Heart right ventricle (tissue), 16 donors: ENCODE measurements at regions not wholly inside any gene's neighbourhood (a gene's known extent, or its start where the extent isn't known, plus 50 kb on each side); places are given as distances from the start of the nearest gene placed in this dataset.

Experiments
- ATAC-seq, 8 donors: fragments of 200-7000 bp; cut with Tn5 transposase; one replicate each; pipeline ENCODE4 v1.9.1; 2020; ENCODE audit warnings: mild to moderate bottlenecking in 8 of 8, moderate library complexity in 8 of 8, moderate number of reproducible peaks in 1 of 8
- DNase-seq, 2 donors: peaks; one replicate each; pipeline ENCODE4 v3.0.0-alpha.2; 2020
- H3K27ac ChIP-seq, 10 donors: fragments of 200-600 bp; sonication (generic) in 2 of 10; one replicate each; pipeline versions ENCODE4 v1.5.0 to v1.8.0; 2020 to 2022; ENCODE audit warnings: mild to moderate bottlenecking in 3 of 10
- H3K27me3 ChIP-seq, 7 donors: fragments of 200-600 bp; one replicate each; pipeline ENCODE4 v1.8.0; 2021 to 2022; ENCODE audit warnings: mild to moderate bottlenecking in 2 of 7
- H3K36me3 ChIP-seq, 9 donors: fragments of 200-600 bp; sonication (generic) in 1 of 9; one replicate each; pipeline versions ENCODE4 v1.5.0 to v1.8.0; 2020 to 2022; ENCODE audit warnings: mild to moderate bottlenecking in 2 of 9
- H3K4me1 ChIP-seq, 9 donors: fragments of 200-600 bp; sonication (generic) in 1 of 9; one replicate each; pipeline versions ENCODE4 v1.5.0 to v1.8.0; 2020 to 2022; ENCODE audit warnings: mild to moderate bottlenecking in 4 of 9
- H3K4me3 ChIP-seq, 10 donors: fragments of 200-600 bp; sonication (generic) in 2 of 10; one replicate each; pipeline versions ENCODE4 v1.5.0 to v1.8.0; 2020 to 2022; ENCODE audit warnings: mild to moderate bottlenecking in 7 of 10, moderate library complexity in 2 of 10
- H3K9me3 ChIP-seq, 11 donors: fragments of 200-600 bp in 10 of 11; sonication (generic) in 2 of 11; one replicate each; pipeline versions ENCODE4 v1.5.0 to v1.8.0; 2013 to 2022; ENCODE audit warnings: mild to moderate bottlenecking in 2 of 11, control low read depth in 1 of 11, moderate library complexity in 1 of 11
- WGBS, 2 donors: extraction: QIAGEN DNeasy Blood & Tissue Kit; methylation state at CpG; one replicate each; pipeline ENCODE4 v1.1.7; 2013; ENCODE audit warnings: inconsistent platforms in 1 of 2; 5-methylcytosine and 5-hydroxymethylcytosine counted together
- intact Hi-C, 10 donors: fragments of 100-400 bp; cut with DNase I; formaldehyde crosslinking; loops; one replicate each; pipeline versions ENCODE4 v1.11.1 to v1.14.2; 2022
- TF ChIP-seq, protein P1 (sequence below), 9 donors: fragments of 200-600 bp; sonication (generic) in 2 of 9; IDR thresholded peaks; one replicate each; pipeline versions ENCODE4 v1.5.0 to v1.8.0; 2021 to 2022; ENCODE audit warnings: antibody characterized with exemption in 9 of 9, mild to moderate bottlenecking in 5 of 9, moderate library complexity in 1 of 9
- donor health status: Arrhythmogenic right ventricular cardiomyopathy.
- donor health status: ischemic (EF 13 %, LVEDD 7.1; RV severe dilation, severe dysfunction).
- donor health status: healthy with polysubstance abuse.
- donor health status: DM: no; HTN: yes; CAD: no.
- donor health status: DM: no; HTN: no; CAD: no.
- donor health status: ischemic (EF 25% LVEDD 6.9; RV normal size, moderate dysfunction).
- donor health status: ischemic (EF 25% LVEDD 5.7; RV mildly dilated, moderate dysfunction).
- donor health status: healthy.
- donor health status: DM: yes; HTN: yes; CAD: no.
- donor health status: Ischemic cardiomyopathy.
- donor health status: ischemic (EF 35%, LVEDD 5.7; RV mildly dilated, moderate dysfunction).
- donor health status: nonischemic (EF 11% LVEDD 7.7; RV severe dilation, severe dysfunction).
- donor health status: DM: yes; HTN: yes; CAD: no.
- donor health status: PGD.
- donor health status: ischemic (EF 29% LVEDD 5.4; RV normal size, mild dysfunction).
- donor health status: nonischemic (EF 23%, LVEDD 6.1; RV moderate dilation, normal function).

DNA sequence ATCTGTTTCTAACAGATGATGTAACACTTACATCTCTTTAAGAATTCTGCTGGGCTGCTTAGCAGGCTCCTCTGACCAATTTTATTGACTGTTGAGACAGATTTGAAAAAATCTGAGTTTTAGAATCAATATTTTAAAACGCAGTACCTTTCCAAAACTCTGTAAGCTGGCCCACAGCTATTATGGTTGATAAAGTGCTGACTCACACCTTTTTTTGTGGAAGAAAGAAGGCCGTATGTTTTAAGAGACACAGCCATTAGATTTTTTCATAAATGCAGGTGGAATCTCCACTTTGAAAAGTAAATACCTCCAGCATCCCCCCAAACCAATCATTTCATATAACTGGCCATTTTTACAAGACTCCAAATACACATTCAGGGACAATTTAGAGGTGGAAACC lies 82.2 kb downstream of the TBXT start:
- no peaks in the 10 kb centered on the region for H3K36me3 ChIP-seq
- WGBS, 2 donors = 67 to 70% methylated on average over 2 of the region's 2 CpGs
- no peak overlapping the region for H3K4me3 ChIP-seq
- no peak overlapping the region for H3K27ac ChIP-seq
- ATAC-seq (no peak), DNase-seq (no peak)
- H3K27me3 ChIP-seq = peaks cover 0 to 4% (median 0%) of the 10 kb centered on the region in 7 donors
- no peaks in the 10 kb centered on the region for H3K9me3 ChIP-seq
- intact Hi-C loops = no loop called here
- TF ChIP-seq, protein P1, sequence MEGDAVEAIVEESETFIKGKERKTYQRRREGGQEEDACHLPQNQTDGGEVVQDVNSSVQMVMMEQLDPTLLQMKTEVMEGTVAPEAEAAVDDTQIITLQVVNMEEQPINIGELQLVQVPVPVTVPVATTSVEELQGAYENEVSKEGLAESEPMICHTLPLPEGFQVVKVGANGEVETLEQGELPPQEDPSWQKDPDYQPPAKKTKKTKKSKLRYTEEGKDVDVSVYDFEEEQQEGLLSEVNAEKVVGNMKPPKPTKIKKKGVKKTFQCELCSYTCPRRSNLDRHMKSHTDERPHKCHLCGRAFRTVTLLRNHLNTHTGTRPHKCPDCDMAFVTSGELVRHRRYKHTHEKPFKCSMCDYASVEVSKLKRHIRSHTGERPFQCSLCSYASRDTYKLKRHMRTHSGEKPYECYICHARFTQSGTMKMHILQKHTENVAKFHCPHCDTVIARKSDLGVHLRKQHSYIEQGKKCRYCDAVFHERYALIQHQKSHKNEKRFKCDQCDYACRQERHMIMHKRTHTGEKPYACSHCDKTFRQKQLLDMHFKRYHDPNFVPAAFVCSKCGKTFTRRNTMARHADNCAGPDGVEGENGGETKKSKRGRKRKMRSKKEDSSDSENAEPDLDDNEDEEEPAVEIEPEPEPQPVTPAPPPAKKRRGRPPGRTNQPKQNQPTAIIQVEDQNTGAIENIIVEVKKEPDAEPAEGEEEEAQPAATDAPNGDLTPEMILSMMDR (IDR thresholded peaks at IDR 0.05) = no peak
- H3K4me1 ChIP-seq = no peaks in the 10 kb centered on the region

DNA sequence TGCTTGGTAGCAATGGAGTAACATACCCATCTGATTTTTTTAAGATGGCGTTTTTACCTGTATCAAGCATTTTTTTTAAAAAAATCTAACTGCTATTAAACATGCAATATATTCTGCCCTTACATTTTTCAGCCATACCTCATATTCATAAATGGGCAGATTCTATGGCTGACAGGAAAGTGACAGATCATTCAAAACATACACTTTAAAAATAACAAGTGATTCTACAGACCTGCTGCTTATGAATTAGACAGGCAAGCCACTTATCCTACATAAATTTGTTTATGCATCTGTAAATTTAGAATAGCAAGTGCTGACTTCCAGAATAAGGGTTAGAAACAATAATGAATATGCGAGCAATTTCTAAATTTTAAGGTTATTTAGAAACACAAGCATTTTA lies 82.7 kb downstream of the TBXT start:
- no peak for DNase-seq
- H3K27ac ChIP-seq = no peak overlapping the region
- 72 to 73% methylated on average over 2 of the region's 2 CpGs for WGBS, 2 donors
- H3K4me3 ChIP-seq = no peak overlapping the region
- no peaks in the 10 kb centered on the region for H3K36me3 ChIP-seq
- intact Hi-C loops = no loop called here
- ATAC-seq = no peak
- H3K9me3 ChIP-seq = no peaks in the 10 kb centered on the region
- TF ChIP-seq, protein P1 (IDR thresholded peaks at IDR 0.05) = no peak
- H3K4me1 ChIP-seq = no peaks in the 10 kb centered on the region
- peaks cover 0 to 4% (median 0%) of the 10 kb centered on the region in 7 donors for H3K27me3 ChIP-seq

DNA sequence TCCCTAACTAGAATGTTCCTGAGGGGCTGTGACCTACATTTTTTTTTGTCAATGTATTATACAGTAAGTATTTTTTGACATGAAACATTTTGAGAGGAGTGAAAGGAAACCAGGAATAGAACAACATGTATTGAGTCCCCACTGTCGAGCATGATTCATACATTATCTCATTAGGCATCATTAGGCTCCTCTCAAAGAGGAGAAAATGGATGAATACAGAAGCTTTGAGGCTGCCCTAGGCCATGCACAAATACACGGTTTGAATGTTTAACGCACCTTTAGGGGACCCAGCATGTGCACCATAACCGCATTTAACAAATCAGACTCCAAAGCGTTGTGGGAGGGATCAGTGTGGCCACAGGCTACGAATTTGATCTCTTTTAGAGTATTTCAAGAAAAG lies 87.8 kb downstream of the TBXT start:
- intact Hi-C loops = no loop called here
- Histone ChIP-seq H3K4me1 (peaks cover 0 to 3% (median 0%) of the 10 kb centered on the region in 9 donors), H3K27me3 (peaks cover 0 to 14% (median 6%) of the 10 kb centered on the region in 7 donors), H3K27ac (no peak overlapping the region), H3K9me3 (no peaks in the 10 kb centered on the region), H3K36me3 (no peaks in the 10 kb centered on the region), H3K4me3 (no peak overlapping the region)
- ATAC-seq = no peak
- 82 to 84% methylated on average over 6 of the region's 6 CpGs for WGBS, 2 donors
- TF ChIP-seq, protein P1 (IDR thresholded peaks at IDR 0.05) = no peak
- DNase-seq = no peak

DNA sequence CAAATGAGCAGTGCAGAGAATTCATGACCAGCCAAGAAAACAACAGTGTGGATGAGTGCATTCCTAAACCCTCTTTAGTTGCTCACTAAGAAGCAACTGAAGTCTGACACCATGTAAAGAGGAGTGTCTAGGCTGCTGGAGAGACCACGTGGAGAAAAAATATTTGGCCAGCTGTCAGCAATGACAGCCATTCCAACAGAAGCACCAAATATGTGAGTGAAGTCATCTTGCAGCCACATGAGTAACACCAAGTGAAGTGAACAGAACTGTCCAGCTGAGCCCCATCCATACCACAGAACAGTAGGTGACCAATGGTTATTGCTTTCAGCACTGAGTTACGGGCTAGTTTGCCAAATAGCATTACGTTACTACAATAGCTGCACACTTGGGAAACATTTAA lies 89.4 kb downstream of the TBXT start:
- DNase-seq (no peak), ATAC-seq (peak in 3 of 8 donors; percentile 49 to 86 (median 50))
- Histone ChIP-seq H3K27ac (no peak overlapping the region), H3K9me3 (no peaks in the 10 kb centered on the region), H3K4me3 (no peak overlapping the region), H3K27me3 (peaks cover 0 to 19% (median 13%) of the 10 kb centered on the region in 7 donors), H3K36me3 (no peaks in the 10 kb centered on the region), H3K4me1 (peaks cover 0 to 3% (median 0%) of the 10 kb centered on the region in 9 donors)
- TF ChIP-seq, protein P1 (IDR thresholded peaks at IDR 0.05) = no peak
- WGBS, 2 donors = 50 to 55% methylated on average over 3 of the region's 3 CpGs
- intact Hi-C loops = no loop called here
